GM13977 (cell line): ENCODE measurements at regions not wholly inside any gene's neighbourhood (a gene's known extent, or its start where the extent isn't known, plus 50 kb on each side); places are given as distances from the start of the nearest gene placed in this dataset.

Experiments
- DNase-seq: peaks from one replicate; pipeline ENCODE4 v3.0.0; 2012; ENCODE audit warnings: low spot score
- in situ Hi-C: fragments of 300-500 bp; cut with MboI; formaldehyde crosslinking; loops from one replicate; pipeline ENCODE4 v1.12.0; 2022; ENCODE audit warnings: low sequenced_read_pairs, low pct_unique_long_range_greater_than_20kb, mixed read lengths, inconsistent platforms; ENCODE audit not compliant: unreplicated experiment
- TF ChIP-seq, protein P1 (sequence below): IDR thresholded peaks from 2 replicates; pipeline ENCODE4 v1.5.1; 2012; ENCODE audit warnings: mild to moderate bottlenecking, control low read depth; ENCODE audit not compliant: insufficient read depth; ENCODE audit errors: extremely low read depth, missing control alignments

DNA sequence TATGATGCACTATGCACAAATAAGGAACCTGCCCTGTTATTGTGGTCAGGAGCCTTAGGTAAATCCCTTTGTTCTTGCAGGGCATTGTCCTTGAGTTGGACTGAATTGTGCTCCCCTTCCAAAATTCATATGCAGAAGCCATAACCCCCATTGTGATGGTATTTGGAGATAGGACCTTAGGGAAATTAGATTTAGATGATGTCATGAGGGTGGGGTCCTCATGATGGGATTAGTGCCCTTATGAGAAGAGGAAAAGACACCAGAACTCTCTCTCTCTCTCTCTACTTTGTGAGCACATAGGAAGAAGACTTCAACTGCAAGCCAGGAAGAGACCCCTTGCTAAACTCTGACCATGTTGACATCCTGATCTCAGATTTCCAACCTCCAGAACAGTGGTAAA, 268.0 kb downstream of the LRFN2 start:
- in situ Hi-C loops, result no loop called here
- no peak for DNase-seq
- TF ChIP-seq, protein P1, sequence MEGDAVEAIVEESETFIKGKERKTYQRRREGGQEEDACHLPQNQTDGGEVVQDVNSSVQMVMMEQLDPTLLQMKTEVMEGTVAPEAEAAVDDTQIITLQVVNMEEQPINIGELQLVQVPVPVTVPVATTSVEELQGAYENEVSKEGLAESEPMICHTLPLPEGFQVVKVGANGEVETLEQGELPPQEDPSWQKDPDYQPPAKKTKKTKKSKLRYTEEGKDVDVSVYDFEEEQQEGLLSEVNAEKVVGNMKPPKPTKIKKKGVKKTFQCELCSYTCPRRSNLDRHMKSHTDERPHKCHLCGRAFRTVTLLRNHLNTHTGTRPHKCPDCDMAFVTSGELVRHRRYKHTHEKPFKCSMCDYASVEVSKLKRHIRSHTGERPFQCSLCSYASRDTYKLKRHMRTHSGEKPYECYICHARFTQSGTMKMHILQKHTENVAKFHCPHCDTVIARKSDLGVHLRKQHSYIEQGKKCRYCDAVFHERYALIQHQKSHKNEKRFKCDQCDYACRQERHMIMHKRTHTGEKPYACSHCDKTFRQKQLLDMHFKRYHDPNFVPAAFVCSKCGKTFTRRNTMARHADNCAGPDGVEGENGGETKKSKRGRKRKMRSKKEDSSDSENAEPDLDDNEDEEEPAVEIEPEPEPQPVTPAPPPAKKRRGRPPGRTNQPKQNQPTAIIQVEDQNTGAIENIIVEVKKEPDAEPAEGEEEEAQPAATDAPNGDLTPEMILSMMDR, result no peak

DNA sequence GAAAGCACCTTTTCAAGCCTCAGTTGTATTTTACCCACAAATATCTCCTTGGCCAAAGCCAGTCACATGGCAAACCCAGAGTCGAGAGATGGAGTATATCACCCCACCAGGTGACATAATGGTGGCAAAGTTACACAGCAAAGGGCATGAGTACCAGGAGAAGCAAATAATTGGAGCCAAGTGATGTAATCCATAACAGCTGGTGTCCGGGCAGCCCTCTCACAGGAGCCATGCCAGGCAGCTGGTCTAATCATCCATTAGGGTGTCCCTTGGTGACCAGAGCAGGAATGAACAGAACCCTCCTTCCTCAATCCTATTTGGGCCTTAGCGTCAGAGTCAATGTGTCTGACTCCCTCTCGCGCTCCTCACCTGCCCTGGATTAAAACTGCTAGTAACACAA, 272.1 kb downstream of the LRFN2 start:
- no peak for DNase-seq
- TF ChIP-seq, protein P1, result no peak

DNA sequence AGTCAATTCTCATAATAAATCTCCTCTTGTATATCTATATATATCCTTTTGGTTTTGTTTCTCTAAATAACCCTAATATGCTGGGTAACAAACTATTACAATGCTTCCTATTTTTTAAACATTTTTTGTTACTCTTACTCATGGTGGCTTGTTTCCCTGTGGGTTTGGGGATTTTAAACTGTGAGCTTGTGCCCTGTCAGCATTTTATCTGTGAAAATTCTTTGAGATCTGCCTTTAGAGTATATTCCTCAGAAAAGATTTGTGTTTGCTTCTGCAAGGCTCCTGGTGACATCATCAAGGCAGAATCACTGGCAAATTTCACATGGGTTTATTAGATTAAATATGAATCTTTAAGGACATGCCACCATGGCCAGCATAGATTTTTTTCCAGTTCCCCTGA, 273.6 kb downstream of the LRFN2 start:
- in situ Hi-C loops, result no loop called here
- TF ChIP-seq, protein P1, result no peak
- DNase-seq, result no peak

More for the DNA sequence above, 272.1 kb downstream of the LRFN2 start:
- in situ Hi-C loops, result no loop called here

DNA sequence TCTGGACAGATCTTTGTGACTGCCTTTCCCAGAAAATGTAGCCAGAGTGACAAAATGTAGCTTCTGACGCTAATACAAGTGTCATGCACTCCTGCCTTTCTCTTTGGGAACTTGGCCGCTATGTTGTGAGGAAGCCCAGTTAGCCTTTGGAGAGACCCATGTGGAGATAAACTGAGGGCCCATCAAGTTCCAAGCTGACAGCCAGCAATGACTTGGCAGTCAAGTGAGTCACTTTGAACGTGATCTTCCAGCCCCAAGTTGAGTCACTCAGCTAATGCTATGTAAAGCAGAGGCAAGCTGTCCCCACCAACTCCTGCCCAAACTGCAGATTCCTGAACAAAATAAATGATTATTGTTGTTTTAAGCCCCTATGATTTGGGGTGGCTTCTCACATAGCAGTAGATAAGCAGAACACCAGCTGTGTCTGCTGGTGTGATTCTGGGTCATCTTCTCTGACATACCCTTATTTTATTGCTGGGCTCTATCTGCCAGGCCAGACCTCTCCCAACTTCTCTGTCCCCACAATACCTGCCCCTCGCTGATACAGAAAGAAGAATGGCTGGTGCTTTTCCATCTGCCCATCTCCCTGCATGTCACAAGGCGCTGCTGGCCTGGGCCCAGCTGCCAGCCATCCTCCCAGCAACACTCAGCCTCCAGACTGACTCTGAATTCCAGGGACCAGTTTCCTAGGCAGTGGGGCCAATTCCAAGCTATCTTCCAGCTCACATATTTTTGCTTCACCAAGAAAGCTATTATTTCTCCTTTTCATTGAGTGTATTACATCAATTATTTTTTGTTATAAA, 274.8 kb downstream of the LRFN2 start:
- DNase-seq, result no peak
- TF ChIP-seq, protein P1, result no peak
- in situ Hi-C loops, result no loop called here

DNA sequence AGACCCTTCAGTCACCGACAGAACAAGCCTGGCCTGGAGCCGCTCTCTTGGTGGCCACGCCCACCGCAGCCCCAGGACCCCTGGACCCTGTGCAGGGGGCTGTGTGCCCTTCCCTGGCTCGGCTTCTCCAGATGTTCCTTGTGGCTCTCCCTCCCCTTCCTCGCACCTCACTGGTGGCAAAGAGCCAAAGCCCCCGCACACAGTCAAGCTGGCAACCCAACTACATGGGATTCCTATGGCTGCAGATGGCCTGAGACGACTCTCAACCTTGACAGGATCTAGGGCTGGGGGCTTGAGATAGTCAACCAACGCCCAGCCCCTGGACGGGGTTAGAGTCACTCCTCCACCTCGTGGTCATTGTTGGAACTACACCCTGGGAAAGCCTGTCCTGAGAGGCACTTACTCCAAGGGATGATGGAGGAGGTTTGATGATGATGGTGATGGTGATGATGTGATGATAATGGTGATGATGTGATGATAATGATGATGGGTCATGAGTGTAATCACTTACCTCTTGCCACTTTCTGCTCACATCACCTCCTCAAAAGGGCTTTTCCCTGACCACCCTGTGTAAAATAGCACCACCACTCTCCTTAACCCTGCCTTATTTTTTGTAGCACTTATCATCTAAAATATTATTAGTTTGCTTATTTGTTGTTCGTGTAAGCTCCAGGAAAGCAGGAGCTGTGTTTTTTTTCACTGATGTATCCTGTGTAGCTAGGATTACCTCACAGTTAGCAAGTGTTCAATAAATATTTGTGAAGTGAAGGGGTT, 278.4 kb downstream of the LRFN2 start:
- peak; percentile 67 for DNase-seq
- TF ChIP-seq, protein P1, result peak; percentile 84
- in situ Hi-C loops, result no loop called here

DNA sequence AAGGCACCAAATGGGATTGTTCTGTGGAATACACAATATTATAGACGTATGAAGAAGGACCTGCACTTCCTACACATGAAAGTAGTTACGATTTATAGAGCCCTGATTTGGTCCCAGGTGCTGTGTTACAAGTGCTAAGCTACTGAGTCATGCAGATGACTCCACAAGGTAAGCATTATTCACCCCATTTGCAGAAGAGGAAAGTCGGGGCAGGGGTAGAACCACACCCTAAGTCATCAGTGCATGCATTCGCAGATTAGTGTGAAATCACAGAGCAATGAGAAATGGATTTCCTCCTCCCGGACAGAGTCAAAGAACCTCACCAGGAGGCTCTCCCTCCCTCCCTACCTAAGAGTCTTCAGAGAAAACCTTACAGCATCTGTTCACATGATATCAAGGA, 279.5 kb downstream of the LRFN2 start:
- in situ Hi-C loops, result no loop called here
- TF ChIP-seq, protein P1, result no peak
- DNase-seq, result no peak
